ENCODE measurements at regions not wholly inside any gene's neighbourhood (a gene's known extent, or its start where the extent isn't known, plus 50 kb on each side); places are given as distances from the start of the nearest gene placed in this dataset.
A peak's percentile ranks its signal among the peaks of the same experiment; 100 is the strongest.
"Not testable (repeated sequence)": the region's sequence is repeated elsewhere in the genome, so short reads cannot be mapped to it uniquely, and the experiment has no call there.

- ATAC-seq (no peak), DNase-seq (ENCODE audit: low spot score in 2 of 2) (no peak)
- Mint-ChIP-seq H3K27ac (no peak overlapping the region), H3K4me1 (peaks cover 15% of the 10 kb centered on the region), H3K4me3 (no peak overlapping the region), H3K9me3 (no peaks in the 10 kb centered on the region), H3K36me3 (peaks cover 6% of the 10 kb centered on the region)
These were observed 183.9 kb downstream of the CPEB2 start for GRCh38 chr4:15186149-15186548.

- H3K27ac Mint-ChIP-seq = no peak overlapping the region
- H3K4me3 Mint-ChIP-seq = no peak overlapping the region
- peaks cover 15% of the 10 kb centered on the region for H3K4me1 Mint-ChIP-seq
- H3K9me3 Mint-ChIP-seq = no peaks in the 10 kb centered on the region
- ATAC-seq (no peak), DNase-seq (ENCODE audit: low spot score in 2 of 2) (no peak)
- H3K36me3 Mint-ChIP-seq = peaks cover 6% of the 10 kb centered on the region
These were observed 184.5 kb downstream of the CPEB2 start for GRCh38 chr4:15186806-15187205.

- DNase-seq (ENCODE audit: low spot score in 2 of 2) = no peak
These were observed 186.6 kb downstream of the CPEB2 start for GRCh38 chr4:15188605-15189539.

GRCh38 chr4:15194520-15194919 is 192.2 kb downstream of the CPEB2 start:
- H3K9me3 Mint-ChIP-seq = no peaks in the 10 kb centered on the region
- H3K4me3 Mint-ChIP-seq = no peak overlapping the region
- no peak for ATAC-seq
- no peak overlapping the region for H3K27ac Mint-ChIP-seq
- no peaks in the 10 kb centered on the region for H3K4me1 Mint-ChIP-seq
- no peaks in the 10 kb centered on the region for H3K36me3 Mint-ChIP-seq
- no peak for DNase-seq (ENCODE audit: low spot score in 2 of 2)

More at GRCh38 chr4:15188605-15189539, 186.6 kb downstream of the CPEB2 start:
- no peak overlapping the region for H3K27ac Mint-ChIP-seq
- no peak for ATAC-seq
- no peaks in the 10 kb centered on the region for H3K4me1 Mint-ChIP-seq
- H3K4me3 Mint-ChIP-seq = no peak overlapping the region
- no peaks in the 10 kb centered on the region for H3K9me3 Mint-ChIP-seq
- no peaks in the 10 kb centered on the region for H3K36me3 Mint-ChIP-seq

GRCh38 chr4:15197005-15197404 is 194.7 kb downstream of the CPEB2 start:
- DNase-seq (ENCODE audit: low spot score in 2 of 2) = no peak

GRCh38 chr4:15198070-15198727 is 195.9 kb downstream of the CPEB2 start:
- Mint-ChIP-seq H3K4me3 (no peak overlapping the region), H3K27ac (no peak overlapping the region), H3K4me1 (no peaks in the 10 kb centered on the region), H3K9me3 (no peaks in the 10 kb centered on the region), H3K36me3 (no peaks in the 10 kb centered on the region)
- DNase-seq (ENCODE audit: low spot score in 2 of 2) = no peak
- no peak for ATAC-seq

More at GRCh38 chr4:15197005-15197404, 194.7 kb downstream of the CPEB2 start:
- Mint-ChIP-seq H3K36me3 (no peaks in the 10 kb centered on the region), H3K4me3 (no peak overlapping the region), H3K4me1 (no peaks in the 10 kb centered on the region), H3K27ac (no peak overlapping the region), H3K9me3 (no peaks in the 10 kb centered on the region)
- ATAC-seq = no peak

- no peak overlapping the region for H3K27ac Mint-ChIP-seq
- H3K4me3 Mint-ChIP-seq = no peak overlapping the region
- H3K36me3 Mint-ChIP-seq = no peaks in the 10 kb centered on the region
- no peaks in the 10 kb centered on the region for H3K4me1 Mint-ChIP-seq
- peak; percentile 24 for ATAC-seq
- H3K9me3 Mint-ChIP-seq = peaks cover 14% of the 10 kb centered on the region
- no peak for DNase-seq (ENCODE audit: low spot score in 2 of 2)
These were observed 199.5 kb downstream of the CPEB2 start for GRCh38 chr4:15201782-15202181.

- ATAC-seq (no peak), DNase-seq (ENCODE audit: low spot score in 2 of 2) (no peak)
- no peak overlapping the region for H3K4me3 Mint-ChIP-seq
- no peaks in the 10 kb centered on the region for H3K36me3 Mint-ChIP-seq
- H3K9me3 Mint-ChIP-seq = peaks cover 20% of the 10 kb centered on the region
- H3K4me1 Mint-ChIP-seq = no peaks in the 10 kb centered on the region
- no peak overlapping the region for H3K27ac Mint-ChIP-seq
These were observed 200.2 kb downstream of the CPEB2 start for GRCh38 chr4:15202481-15202880.

- H3K4me1 Mint-ChIP-seq; H3K27ac Mint-ChIP-seq; H3K4me3 Mint-ChIP-seq; DNase-seq (ENCODE audit: low spot score in 2 of 2); H3K36me3 Mint-ChIP-seq; ATAC-seq: not testable (repeated sequence)
- peaks cover 23% of the 10 kb centered on the region for H3K9me3 Mint-ChIP-seq
These were observed 204.2 kb downstream of the CPEB2 start for GRCh38 chr4:15206526-15206925.

- no peaks in the 10 kb centered on the region for H3K36me3 Mint-ChIP-seq
- H3K4me1 Mint-ChIP-seq = no peaks in the 10 kb centered on the region
- ATAC-seq = no peak
These were observed 211.2 kb downstream of the CPEB2 start for GRCh38 chr4:15213302-15213970.

GRCh38 chr4:15215109-15215508 is 212.7 kb upstream of the C1QTNF7 start:
- Mint-ChIP-seq H3K9me3 (no peaks in the 10 kb centered on the region), H3K4me1 (no peaks in the 10 kb centered on the region), H3K36me3 (no peaks in the 10 kb centered on the region), H3K4me3 (no peak overlapping the region), H3K27ac (no peak overlapping the region)
- ATAC-seq = no peak
- no peak for DNase-seq (ENCODE audit: low spot score in 2 of 2)

More at GRCh38 chr4:15213302-15213970, 211.2 kb downstream of the CPEB2 start:
- H3K9me3 Mint-ChIP-seq = no peaks in the 10 kb centered on the region
- DNase-seq (ENCODE audit: low spot score in 2 of 2) = no peak
- H3K27ac Mint-ChIP-seq = no peak overlapping the region
- no peak overlapping the region for H3K4me3 Mint-ChIP-seq

GRCh38 chr4:15226203-15226602 is 201.6 kb upstream of the C1QTNF7 start:
- ATAC-seq = no peak
- Mint-ChIP-seq H3K27ac (no peak overlapping the region), H3K9me3 (no peaks in the 10 kb centered on the region)

GRCh38 chr4:15231265-15232091 is 196.4 kb upstream of the C1QTNF7 start:
- Mint-ChIP-seq H3K4me3 (no peak overlapping the region), H3K4me1 (peaks cover 20% of the 10 kb centered on the region), H3K9me3 (no peaks in the 10 kb centered on the region), H3K36me3 (no peaks in the 10 kb centered on the region), H3K27ac (no peak overlapping the region)
- ATAC-seq (peak; percentile 80), DNase-seq (ENCODE audit: low spot score in 2 of 2) (peak; percentile 57 to 81)

More at GRCh38 chr4:15226203-15226602, 201.6 kb upstream of the C1QTNF7 start:
- H3K36me3 Mint-ChIP-seq = no peaks in the 10 kb centered on the region
- no peak overlapping the region for H3K4me3 Mint-ChIP-seq
- no peak for DNase-seq (ENCODE audit: low spot score in 2 of 2)
- H3K4me1 Mint-ChIP-seq = no peaks in the 10 kb centered on the region

GRCh38 chr4:15232366-15233263 is 195.2 kb upstream of the C1QTNF7 start:
- peak overlapping the region; percentile 67 for H3K27ac Mint-ChIP-seq
- peak overlapping the region; percentile 42 for H3K4me3 Mint-ChIP-seq
- peaks cover 20% of the 10 kb centered on the region for H3K4me1 Mint-ChIP-seq
- ATAC-seq = no peak
- no peak for DNase-seq (ENCODE audit: low spot score in 2 of 2)
- no peaks in the 10 kb centered on the region for H3K9me3 Mint-ChIP-seq
- H3K36me3 Mint-ChIP-seq = no peaks in the 10 kb centered on the region

Measured in stimulated activated effector memory CD8-positive, alpha-beta T cell treated with anti-CD3 and anti-CD28 coated beads, Interleukin-12 subunit alpha, Interleukin-12 subunit beta, amount 100 ng/mL, for 72 hours (primary cell).